GM23248 (cell line): ENCODE measurements at regions not wholly inside any gene's neighbourhood (a gene's known extent, or its start where the extent isn't known, plus 50 kb on each side); places are given as distances from the start of the nearest gene placed in this dataset.

ENCODE experiments used
- EZH2 ChIP-seq: fragments of 200-600 bp; sonication (generic); IDR thresholded peaks from 2 replicates; pipeline ENCODE4 v1.6.1; 2018; ENCODE audit warnings: antibody characterized with exemption, mild to moderate bottlenecking; ENCODE audit not compliant: insufficient read depth, poor library complexity, severe bottlenecking
- EZH2phosphoT487 ChIP-seq: fragments of 200-600 bp; sonication (generic); IDR thresholded peaks from 2 replicates; pipeline ENCODE4 v1.6.1; 2018; ENCODE audit warnings: antibody characterized with exemption, moderate library complexity, mild to moderate bottlenecking, low read depth; ENCODE audit not compliant: insufficient read depth

DNA sequence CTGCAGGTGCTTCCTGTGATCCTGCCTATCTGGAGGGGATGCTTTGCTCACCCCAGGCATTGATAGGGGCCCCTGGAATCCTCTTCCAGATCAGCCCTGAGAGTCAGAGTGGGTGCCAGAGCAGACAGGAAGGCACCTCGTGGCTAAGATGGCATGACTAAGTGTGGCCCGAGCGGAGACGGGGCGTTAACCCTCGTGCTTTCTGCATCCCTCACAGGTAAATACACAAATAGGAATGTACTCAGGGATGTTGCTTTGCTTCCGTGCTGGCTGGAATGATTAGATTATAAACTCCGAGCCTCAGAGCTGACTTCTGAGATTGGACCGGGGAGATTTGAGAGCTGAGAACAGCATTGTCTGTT is 312.7 kb upstream of the B3GAT1 start:
- no peak for TF ChIP-seq EZH2phosphoT487
- no peak for TF ChIP-seq EZH2
